Heart left ventricle (tissue), 13 donors: ENCODE measurements at regions not wholly inside any gene's neighbourhood (a gene's known extent, or its start where the extent isn't known, plus 50 kb on each side); places are given as distances from the start of the nearest gene placed in this dataset.

Experiments used
- CTCF ChIP-seq, 12 donors: fragments of 200-600 bp; sonication (generic) in 4 of 12; IDR thresholded peaks; one replicate each; pipeline versions ENCODE4 v1.5.0 to v1.8.0; 2018 to 2022; ENCODE audit warnings: antibody characterized with exemption in 12 of 12, mild to moderate bottlenecking in 5 of 12
- POLR2A ChIP-seq, 2 donors: fragments of 450-650 bp; IDR thresholded peaks; one replicate each; pipeline ENCODE4 v1.6.1; 2017; ENCODE audit warnings: antibody characterized with exemption in 2 of 2, mild to moderate bottlenecking in 2 of 2, moderate library complexity in 2 of 2
- donor health status: ischemic (EF 13 %, LVEDD 7.1; RV severe dilation, severe dysfunction).
- donor health status: DM: no; HTN: yes; CAD: no.
- donor health status: DM: no; HTN: no; CAD: no.
- donor health status: ischemic (EF 25% LVEDD 6.9; RV normal size, moderate dysfunction).
- donor health status: ischemic (EF 25% LVEDD 5.7; RV mildly dilated, moderate dysfunction).
- donor health status: ischemic (EF 35%, LVEDD 5.7; RV mildly dilated, moderate dysfunction).
- donor health status: nonischemic (EF 11% LVEDD 7.7; RV severe dilation, severe dysfunction).
- donor health status: DM: yes; HTN: yes; CAD: no.
- donor health status: PGD.
- donor health status: ischemic (EF 29% LVEDD 5.4; RV normal size, mild dysfunction).
- donor health status: nonischemic (EF 23%, LVEDD 6.1; RV moderate dilation, normal function).

GRCh38 chr7:25850216-25850615, 301.8 kb upstream of the NFE2L3 start:
- no peak for TF ChIP-seq POLR2A (IDR thresholded peaks at IDR 0.05)
- TF ChIP-seq CTCF (IDR thresholded peaks at IDR 0.05): no peak
